ENCODE measurements at regions not wholly inside any gene's neighbourhood (a gene's known extent, or its start where the extent isn't known, plus 50 kb on each side); places are given as distances from the start of the nearest gene placed in this dataset.
A peak's percentile ranks its signal among the peaks of the same experiment; 100 is the strongest.

DNA sequence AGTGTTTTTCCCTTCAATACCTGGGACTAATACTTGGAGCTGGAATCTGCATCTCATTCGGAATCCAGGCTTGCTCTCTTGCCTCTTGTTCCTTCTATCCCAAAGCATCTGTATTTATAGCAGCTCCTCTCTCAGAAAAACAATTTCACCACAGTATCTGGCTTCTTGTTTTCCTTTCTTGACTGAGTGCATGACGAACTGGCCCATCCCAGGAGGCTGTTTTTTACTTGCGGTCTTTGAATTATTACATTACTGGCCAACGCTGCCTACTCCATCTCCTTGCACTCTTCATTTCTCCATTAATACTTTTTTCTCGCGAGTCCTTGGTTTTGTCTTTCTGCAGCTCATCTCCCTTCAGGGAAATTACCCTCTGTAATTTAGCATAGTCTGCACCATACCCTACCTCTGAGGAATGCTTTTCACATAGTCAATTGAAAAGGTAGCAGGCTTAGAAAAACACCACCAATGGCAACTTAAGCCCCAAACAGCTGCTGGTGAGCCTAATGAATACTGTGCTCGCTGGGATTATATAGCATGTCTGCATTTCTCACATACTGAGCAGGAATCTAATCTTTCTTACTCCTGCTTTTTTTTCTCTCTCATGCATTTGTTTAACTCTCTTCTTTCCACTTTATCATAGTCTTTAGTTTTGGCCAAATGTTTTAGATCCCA is 277.4 kb upstream of the SESN3 start:
- no peak overlapping the region for H3K4me3 ChIP-seq (ENCODE audit: low read depth, low read length)
- no peak for DNase-seq (ENCODE audit: low read depth)
- TF ChIP-seq, protein P1, sequence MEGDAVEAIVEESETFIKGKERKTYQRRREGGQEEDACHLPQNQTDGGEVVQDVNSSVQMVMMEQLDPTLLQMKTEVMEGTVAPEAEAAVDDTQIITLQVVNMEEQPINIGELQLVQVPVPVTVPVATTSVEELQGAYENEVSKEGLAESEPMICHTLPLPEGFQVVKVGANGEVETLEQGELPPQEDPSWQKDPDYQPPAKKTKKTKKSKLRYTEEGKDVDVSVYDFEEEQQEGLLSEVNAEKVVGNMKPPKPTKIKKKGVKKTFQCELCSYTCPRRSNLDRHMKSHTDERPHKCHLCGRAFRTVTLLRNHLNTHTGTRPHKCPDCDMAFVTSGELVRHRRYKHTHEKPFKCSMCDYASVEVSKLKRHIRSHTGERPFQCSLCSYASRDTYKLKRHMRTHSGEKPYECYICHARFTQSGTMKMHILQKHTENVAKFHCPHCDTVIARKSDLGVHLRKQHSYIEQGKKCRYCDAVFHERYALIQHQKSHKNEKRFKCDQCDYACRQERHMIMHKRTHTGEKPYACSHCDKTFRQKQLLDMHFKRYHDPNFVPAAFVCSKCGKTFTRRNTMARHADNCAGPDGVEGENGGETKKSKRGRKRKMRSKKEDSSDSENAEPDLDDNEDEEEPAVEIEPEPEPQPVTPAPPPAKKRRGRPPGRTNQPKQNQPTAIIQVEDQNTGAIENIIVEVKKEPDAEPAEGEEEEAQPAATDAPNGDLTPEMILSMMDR (conservative IDR thresholded peaks at IDR 0.05; ENCODE audit: low read depth, low read length): no peak

DNA sequence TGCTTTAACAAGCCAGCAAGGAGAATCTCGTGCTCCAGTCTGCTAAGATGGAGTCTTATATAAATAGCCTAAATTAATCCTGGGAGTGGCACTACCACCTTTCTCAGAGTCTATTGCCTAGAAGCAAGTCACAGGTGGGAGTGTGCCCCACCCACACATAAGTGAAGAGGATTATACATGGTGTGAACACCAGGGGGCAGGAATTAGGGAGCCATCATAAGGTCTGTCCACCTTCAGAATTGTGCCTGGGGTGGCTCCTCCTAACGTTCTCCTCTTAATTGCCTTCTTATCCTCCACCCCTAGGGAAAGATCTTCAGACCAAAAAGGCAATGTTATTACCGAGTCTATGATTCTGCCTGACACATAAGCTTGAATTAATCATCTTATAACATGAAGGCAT is 276.8 kb upstream of the SESN3 start:
- TF ChIP-seq, protein P1 (conservative IDR thresholded peaks at IDR 0.05; ENCODE audit: low read depth, low read length): peak; percentile 8
- no peak for DNase-seq (ENCODE audit: low read depth)

DNA sequence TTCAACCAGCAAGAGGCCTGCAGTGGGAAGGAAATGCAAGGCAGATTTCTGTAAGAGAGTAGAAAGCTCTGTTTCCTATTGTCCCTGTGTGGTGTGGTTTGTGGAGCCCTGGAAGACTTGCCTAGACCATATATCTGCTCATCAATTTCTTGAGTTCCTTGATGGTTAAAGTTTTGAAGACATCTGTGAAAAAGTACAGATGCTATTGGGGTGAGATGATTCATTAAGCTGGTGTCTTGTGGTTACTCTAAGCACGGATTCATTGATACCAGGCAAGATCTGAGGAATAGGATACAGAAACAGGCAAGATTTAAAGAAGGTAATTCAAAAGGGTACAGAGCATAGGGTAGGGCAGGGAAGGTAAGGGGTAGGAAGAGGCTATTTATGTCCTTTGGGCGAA is 275.8 kb upstream of the SESN3 start:
- TF ChIP-seq, protein P1 (conservative IDR thresholded peaks at IDR 0.05; ENCODE audit: low read depth, low read length): no peak

More for the DNA sequence above, 276.8 kb upstream of the SESN3 start:
- H3K4me3 ChIP-seq (ENCODE audit: low read depth, low read length): no peak overlapping the region

DNA sequence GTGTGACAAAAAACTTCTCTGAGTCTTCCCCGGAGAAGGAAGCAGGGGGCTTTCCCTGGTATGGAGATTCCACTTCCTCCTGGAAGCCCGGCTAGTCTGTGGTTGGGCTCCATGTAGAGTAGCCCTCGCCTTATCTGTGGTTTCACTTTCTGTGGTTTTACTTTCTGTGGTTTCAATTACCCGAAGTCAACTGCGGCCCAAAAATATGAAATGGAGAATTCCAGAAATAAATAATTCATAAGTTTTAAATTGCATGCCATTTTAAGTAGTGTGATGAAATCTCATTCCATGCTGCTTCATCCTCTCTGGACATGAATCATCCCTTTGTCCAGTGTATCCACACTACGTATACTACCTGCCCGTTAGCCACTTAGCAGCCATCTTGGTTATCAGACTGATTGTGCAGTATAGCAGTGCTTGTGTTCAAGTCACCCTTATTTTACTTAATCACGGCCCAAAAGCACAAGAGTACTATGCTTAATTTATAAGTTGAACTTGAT is 275.0 kb upstream of the SESN3 start:
- DNase-seq (ENCODE audit: low read depth): no peak
- H3K4me3 ChIP-seq (ENCODE audit: low read depth, low read length): no peak overlapping the region
- TF ChIP-seq, protein P1 (conservative IDR thresholded peaks at IDR 0.05; ENCODE audit: low read depth, low read length): no peak

More for the DNA sequence above, 275.8 kb upstream of the SESN3 start:
- H3K4me3 ChIP-seq (ENCODE audit: low read depth, low read length): no peak overlapping the region
- no peak for DNase-seq (ENCODE audit: low read depth)

DNA sequence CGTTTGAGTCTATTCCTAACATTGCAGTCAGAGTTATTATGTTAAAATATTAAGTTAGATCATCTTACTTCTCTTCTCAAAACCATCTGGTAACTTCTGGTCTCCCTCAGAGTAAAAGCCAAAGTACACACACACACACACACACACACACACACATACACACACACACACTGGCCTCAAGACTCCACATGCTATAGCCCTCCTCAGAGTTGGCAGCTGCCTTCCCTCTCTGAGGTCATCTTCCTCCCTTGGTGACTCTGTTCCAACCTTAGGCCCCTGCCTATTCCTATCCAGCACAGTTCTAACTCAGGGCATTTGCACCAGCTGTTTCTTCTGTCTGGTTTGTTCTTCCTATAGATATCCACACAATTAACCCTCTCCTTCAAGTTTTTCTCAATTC is 272.0 kb upstream of the SESN3 start:
- no peak overlapping the region for H3K4me3 ChIP-seq (ENCODE audit: low read depth, low read length)
- TF ChIP-seq, protein P1 (conservative IDR thresholded peaks at IDR 0.05; ENCODE audit: low read depth, low read length): no peak
- no peak for DNase-seq (ENCODE audit: low read depth)

DNA sequence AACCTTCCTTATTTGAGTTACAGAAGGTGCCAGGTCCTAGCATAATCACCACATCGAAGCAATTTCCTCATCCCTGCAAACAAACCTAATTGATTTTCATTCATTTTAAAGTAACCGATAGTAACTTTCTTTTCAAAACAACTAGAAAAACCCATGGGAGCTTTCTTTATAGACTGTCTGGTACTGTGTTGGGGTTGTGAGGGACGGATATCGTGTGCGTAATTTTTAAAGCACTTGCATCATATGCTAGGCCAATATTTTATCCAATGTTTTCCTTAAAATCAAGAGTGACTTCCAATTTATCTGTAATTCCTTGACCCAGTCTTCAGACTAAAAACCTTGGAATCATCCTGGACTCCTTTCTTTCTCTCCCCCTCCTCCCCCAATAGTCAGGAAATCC is 271.5 kb upstream of the SESN3 start:
- TF ChIP-seq, protein P1 (conservative IDR thresholded peaks at IDR 0.05; ENCODE audit: low read depth, low read length): no peak
- H3K4me3 ChIP-seq (ENCODE audit: low read depth, low read length): no peak overlapping the region
- DNase-seq (ENCODE audit: low read depth): no peak

DNA sequence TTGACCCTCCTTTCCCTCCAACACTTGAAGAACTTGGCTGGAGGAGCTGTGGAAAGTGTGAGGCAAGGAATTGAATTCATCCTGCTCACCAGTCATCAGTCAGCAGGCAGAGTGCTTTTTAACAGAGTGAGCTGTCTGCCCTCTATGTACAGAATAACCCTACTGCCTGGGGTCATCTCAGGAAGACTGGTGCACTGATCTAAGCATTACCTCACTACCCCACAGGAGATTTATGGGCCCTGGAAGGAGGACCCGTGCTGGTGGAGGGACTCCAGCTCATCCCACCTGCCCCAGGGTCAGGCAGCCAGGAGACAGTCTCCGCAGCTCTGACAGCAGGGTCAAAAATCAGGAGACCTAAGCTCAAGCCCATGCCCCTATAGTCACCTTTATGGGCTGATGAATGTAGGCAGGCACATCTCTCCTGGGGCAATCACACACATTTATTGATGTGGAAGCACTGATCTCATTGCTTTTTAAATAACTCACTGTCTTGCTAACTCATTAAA is 270.8 kb upstream of the SESN3 start:
- H3K4me3 ChIP-seq (ENCODE audit: low read depth, low read length): no peak overlapping the region
- DNase-seq (ENCODE audit: low read depth): no peak
- TF ChIP-seq, protein P1 (conservative IDR thresholded peaks at IDR 0.05; ENCODE audit: low read depth, low read length): no peak

All from epithelial cell of proximal tubule (primary cell).